HT-29 (cell line): ENCODE measurements at regions not wholly inside any gene's neighbourhood (a gene's known extent, or its start where the extent isn't known, plus 50 kb on each side); places are given as distances from the start of the nearest gene placed in this dataset.

Experiments used
- DNase-seq: peaks from one replicate; pipeline ENCODE4 v3.0.0-alpha.2; 2015; ENCODE audit warnings: low spot score

GRCh38 chr3:150169330-150169940, 198.7 kb upstream of the PFN2 start:
- DNase-seq, result no peak

GRCh38 chr3:150168698-150169097, 198.0 kb upstream of the PFN2 start:
- no peak for DNase-seq

DNA sequence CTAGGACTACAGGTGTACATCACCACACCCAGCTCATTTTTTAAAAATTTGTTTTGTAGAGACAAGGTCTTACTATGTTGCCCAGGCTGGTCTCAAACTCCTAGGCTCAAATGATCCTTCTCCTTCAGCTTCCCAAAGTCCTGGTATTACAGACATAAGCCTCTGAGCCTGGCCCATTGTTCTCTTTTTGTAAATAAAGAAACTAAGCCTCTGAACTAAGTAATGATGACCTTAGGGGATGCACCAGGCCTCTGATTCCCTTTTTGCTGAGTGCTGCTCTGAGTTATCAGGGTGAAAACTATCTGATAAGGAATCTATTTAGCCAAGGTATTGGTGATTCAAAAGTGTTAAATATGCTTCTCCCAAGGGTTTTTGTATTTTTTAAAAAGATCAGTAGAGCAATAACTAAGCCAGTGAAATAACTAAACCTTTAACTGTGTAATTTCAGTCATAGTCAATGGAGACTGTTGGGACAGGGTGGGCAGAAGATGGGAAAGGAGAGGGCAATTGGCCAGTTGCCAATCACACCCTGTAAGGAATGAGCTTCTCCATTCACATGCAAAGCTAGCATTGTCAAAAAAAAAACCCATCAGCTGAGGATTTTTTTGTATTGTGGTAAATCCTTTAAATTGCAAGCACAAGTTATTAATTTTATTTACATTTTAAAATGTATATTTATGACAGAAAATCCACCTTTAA, 194.8 kb upstream of the PFN2 start:
- no peak for DNase-seq

- no peak for DNase-seq
Measured at GRCh38 chr3:150161011-150161410, 190.3 kb upstream of the PFN2 start.

GRCh38 chr3:150158943-150159625, 188.4 kb upstream of the PFN2 start:
- no peak for DNase-seq

DNA sequence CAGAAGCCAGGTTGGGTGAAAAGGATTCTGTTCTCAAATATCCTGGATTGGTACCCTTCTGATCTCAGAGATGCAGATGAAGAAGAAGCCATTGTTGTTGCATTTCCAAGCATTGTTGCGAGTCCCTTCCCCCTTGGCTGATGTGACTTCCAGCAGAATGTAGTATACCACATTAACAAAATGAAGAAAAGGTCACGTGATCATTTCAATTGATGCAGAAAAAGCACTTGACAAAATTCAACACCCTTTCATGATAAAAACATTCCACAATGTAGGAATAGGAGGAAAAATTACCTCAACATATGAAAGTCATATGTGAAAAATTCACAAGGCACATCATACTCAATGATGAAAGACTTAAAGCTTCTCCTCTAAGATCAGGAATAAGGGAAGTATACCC, 181.9 kb upstream of the PFN2 start:
- DNase-seq, result no peak

DNA sequence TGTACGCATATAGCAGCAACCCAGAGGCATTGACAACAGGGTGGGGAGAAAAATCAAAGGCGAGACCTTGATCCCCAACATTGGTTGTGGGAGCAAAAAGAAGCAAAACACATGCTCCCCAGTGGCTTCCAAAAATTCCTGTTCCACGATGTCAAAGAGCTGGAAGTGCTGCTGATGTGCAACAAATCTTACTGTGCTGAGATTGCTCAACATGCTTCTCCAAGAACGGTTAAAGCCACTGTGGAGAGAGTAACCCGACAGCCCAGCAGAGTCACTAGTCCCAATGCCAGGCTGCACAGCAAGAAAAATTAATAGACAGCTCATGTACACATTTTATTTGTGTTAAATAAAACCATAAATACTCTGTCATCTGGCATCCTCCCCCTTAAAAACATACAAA, 179.9 kb upstream of the PFN2 start:
- DNase-seq, result no peak

GRCh38 chr3:150149651-150150051, 179.0 kb upstream of the PFN2 start:
- peak; percentile 24 for DNase-seq

GRCh38 chr3:150148227-150148626, 177.5 kb upstream of the PFN2 start:
- DNase-seq, result no peak

DNA sequence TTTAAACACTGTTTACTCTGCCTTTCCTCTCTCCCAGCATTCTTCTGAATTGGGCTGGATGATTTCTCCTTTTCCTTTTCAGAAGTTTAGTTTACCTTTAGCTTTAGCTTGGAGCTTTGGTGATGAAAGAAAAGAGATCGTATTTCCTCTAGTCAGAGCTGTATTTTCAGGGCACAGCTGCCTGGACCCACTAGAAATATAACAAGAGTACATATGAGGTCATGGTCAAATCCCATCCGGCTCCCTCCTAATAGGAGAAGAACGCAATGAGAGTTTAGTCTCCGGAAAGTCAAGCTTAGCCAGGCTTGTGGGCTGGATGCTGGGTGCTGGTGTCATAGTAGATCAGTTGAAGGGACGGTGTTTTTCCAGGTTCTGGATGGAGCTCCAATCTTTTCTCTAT, 177.1 kb upstream of the PFN2 start:
- DNase-seq, result no peak

DNA sequence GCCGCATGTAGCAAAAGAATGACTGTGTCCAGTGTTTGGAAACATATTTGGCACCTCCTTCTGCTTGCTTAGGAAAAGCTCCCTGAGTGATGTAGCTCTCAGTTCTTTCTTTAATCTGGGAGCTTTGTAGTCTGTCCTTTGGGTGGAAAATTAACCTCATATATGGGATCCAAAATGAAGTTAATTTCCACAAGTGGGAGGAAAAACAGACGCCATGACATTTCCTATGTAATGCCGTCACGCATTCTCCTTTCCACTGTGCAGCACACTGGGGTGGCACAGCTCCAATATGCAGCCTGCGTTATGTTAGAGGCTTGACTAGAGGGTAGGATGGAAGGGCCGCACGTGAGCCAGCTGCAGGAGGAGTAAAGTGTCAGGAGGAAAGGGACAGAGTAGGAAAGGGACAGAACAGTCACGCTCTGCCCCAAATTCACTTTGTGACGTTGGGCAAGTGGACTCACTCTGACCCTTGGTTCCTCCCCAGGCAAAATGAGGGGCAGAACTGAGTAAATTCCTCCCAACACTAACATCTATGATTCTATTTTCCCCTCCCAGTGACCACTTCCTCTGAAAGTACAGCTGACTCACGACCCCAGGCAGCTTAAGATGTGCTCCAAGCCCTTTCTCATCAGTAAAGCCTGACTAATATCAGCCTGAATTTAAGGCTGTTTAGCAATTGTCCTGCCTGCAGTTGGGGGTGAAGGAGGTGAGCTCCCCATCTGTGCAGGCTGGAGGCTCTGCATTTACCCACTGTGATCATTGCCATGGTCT, 176.5 kb upstream of the PFN2 start:
- DNase-seq, result no peak

GRCh38 chr3:150145659-150146058, 175.0 kb upstream of the PFN2 start:
- no peak for DNase-seq

GRCh38 chr3:150144191-150144708, 173.6 kb upstream of the PFN2 start:
- no peak for DNase-seq

DNA sequence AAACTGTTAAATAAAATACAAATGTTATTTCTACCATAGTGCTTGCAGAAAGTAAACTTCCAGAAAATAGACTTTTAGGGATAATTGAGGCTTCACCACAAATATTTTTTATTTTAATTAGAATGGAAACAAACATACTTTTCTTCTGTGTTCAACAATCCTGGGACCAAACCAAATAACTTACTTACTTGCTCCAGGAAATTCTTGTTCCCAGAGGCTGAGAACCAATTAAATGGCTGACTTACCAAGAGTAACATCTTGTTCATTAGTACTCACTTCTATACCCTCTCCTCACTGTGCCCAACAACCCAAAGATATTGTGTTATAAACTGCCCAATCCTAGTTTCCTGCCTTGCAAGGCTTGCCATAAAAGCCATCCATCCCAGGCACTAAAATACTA, 172.2 kb upstream of the PFN2 start:
- no peak for DNase-seq

- DNase-seq, result no peak
Measured at GRCh38 chr3:150141790-150142326, 171.2 kb upstream of the PFN2 start.

- DNase-seq, result no peak
Measured at GRCh38 chr3:150140614-150141321, 170.1 kb upstream of the PFN2 start.

GRCh38 chr3:150138824-150139223, 168.1 kb upstream of the PFN2 start:
- DNase-seq, result no peak

DNA sequence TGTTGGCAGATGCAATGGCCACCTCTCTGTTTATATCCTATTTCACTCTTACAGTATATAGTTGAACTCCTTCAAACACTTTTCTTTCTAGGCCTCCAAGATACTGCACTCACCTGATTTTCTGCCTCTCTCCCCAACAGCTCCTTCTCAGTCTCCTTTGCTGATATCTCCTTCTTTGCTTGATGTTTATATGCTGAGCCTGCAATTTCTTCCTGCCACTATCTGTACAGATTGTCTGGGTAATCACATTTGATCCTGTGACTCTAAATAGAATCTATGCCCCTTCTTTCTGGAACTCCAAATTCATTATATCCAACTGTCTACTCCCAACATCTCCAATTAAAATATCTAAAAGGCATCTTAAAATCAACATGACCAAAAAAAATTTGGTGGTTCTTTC, 165.5 kb upstream of the PFN2 start:
- no peak for DNase-seq

- no peak for DNase-seq
Measured at GRCh38 chr3:150135287-150135721, 164.6 kb upstream of the PFN2 start.

DNA sequence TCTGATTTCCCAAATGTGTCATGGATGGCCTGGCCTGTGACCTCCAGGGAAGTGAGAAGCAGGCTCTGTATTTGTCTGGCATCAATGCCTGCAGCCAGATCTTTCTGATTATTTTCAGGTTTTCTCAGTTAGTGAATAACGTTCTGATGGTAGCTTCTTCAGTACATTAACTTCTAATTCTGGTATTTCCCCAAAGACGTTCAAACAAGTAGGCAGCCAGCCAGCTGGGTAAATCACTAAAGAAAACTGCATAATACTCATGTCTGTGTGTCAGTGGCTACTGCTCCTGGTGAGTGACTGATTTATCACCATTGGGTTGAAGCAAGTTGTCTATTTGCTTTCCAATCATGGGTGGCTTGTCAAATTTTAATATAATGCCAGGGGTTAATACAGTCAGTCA, 162.6 kb upstream of the PFN2 start:
- DNase-seq, result no peak

- DNase-seq, result no peak
Measured at GRCh38 chr3:150132101-150132749, 161.5 kb upstream of the PFN2 start.
